Liver (tissue), 8 donors: ENCODE measurements at regions not wholly inside any gene's neighbourhood (a gene's known extent, or its start where the extent isn't known, plus 50 kb on each side); places are given as distances from the start of the nearest gene placed in this dataset.

ENCODE experiments used
- DNase-seq: peaks from one replicate; pipeline ENCODE4 v3.0.0-alpha.2; 2017; ENCODE audit warnings: low spot score
- H3K27ac ChIP-seq, 2 donors: one replicate each; pipeline ENCODE4 v1.7.0; 2013; ENCODE audit warnings: inconsistent platforms in 2 of 2, low read length in 2 of 2, control low read depth in 1 of 2, low read depth in 1 of 2, mild to moderate bottlenecking in 1 of 2
- H3K27me3 ChIP-seq, 4 donors: one replicate each; pipeline versions ENCODE4 v1.6.1 to v1.7.0; 2013; ENCODE audit warnings: low read length in 3 of 4, inconsistent platforms in 1 of 4, mild to moderate bottlenecking in 1 of 4, moderate library complexity in 1 of 4; ENCODE audit not compliant: control insufficient read depth in 4 of 4, insufficient read depth in 4 of 4
- H3K36me3 ChIP-seq, 4 donors: one replicate each; pipeline versions ENCODE4 v1.6.1 to v1.7.0; 2013; ENCODE audit warnings: low read length in 3 of 4, mild to moderate bottlenecking in 3 of 4, low read depth in 1 of 4, moderate library complexity in 1 of 4; ENCODE audit not compliant: control insufficient read depth in 4 of 4, insufficient read depth in 3 of 4
- H3K4me1 ChIP-seq, 4 donors: one replicate each; pipeline versions ENCODE4 v1.6.1 to v1.7.0; 2013; ENCODE audit warnings: low read length in 3 of 4, mild to moderate bottlenecking in 3 of 4, moderate library complexity in 1 of 4; ENCODE audit not compliant: control insufficient read depth in 4 of 4, insufficient read depth in 4 of 4
- H3K4me3 ChIP-seq, 3 donors: one replicate each; pipeline versions ENCODE4 v1.6.1 to v1.7.0; 2013; ENCODE audit warnings: low read length in 3 of 3, control low read depth in 1 of 3, low read depth in 1 of 3, mild to moderate bottlenecking in 1 of 3
- H3K9ac ChIP-seq, 2 donors: one replicate each; pipeline ENCODE4 v1.7.0; 2013; ENCODE audit warnings: low read length in 2 of 2, mild to moderate bottlenecking in 2 of 2, moderate library complexity in 2 of 2, control low read depth in 1 of 2, low read depth in 1 of 2
- H3K9me3 ChIP-seq, 4 donors: one replicate each; pipeline versions ENCODE4 v1.6.1 to v1.7.0; 2013; ENCODE audit warnings: low read length in 3 of 4; ENCODE audit not compliant: control insufficient read depth in 4 of 4
- ATF3 ChIP-seq: IDR thresholded peaks from 2 replicates; pipeline ENCODE4 v1.6.1; 2016; ENCODE audit warnings: antibody characterized with exemption
- CTCF ChIP-seq: fragments of 150-350 bp; IDR thresholded peaks from 2 replicates; pipeline ENCODE4 v1.5.1; 2017; ENCODE audit warnings: improper control_type of control experiment, low read depth, low read length; ENCODE audit not compliant: missing input control
- EGR1 ChIP-seq, 2 donors: IDR thresholded peaks; 2 replicates each; pipeline ENCODE4 v1.6.1; 2016 to 2018; ENCODE audit warnings: antibody characterized with exemption in 2 of 2, low read depth in 2 of 2
- FOXA1 ChIP-seq: IDR thresholded peaks from 2 replicates; pipeline ENCODE4 v1.6.1; 2016; ENCODE audit warnings: antibody characterized with exemption
- FOXA2 ChIP-seq: IDR thresholded peaks from 2 replicates; pipeline ENCODE4 v1.6.1; 2016; ENCODE audit warnings: antibody characterized with exemption
- GABPA ChIP-seq, 2 donors: IDR thresholded peaks in 1 of 2; conservative IDR thresholded peaks in 1 of 2; 2 replicates each; pipeline ENCODE4 v1.6.1; 2016; ENCODE audit warnings: antibody characterized with exemption in 2 of 2, mild to moderate bottlenecking in 1 of 2, moderate library complexity in 1 of 2
- HNF4A ChIP-seq, 2 donors: conservative IDR thresholded peaks; 2 replicates each; pipeline ENCODE4 v1.6.1; 2016; ENCODE audit warnings: antibody characterized with exemption in 2 of 2, mild to moderate bottlenecking in 2 of 2
- HNF4G ChIP-seq: IDR thresholded peaks from 2 replicates; pipeline ENCODE4 v1.6.1; 2016; ENCODE audit warnings: antibody characterized with exemption
- JUND ChIP-seq, 2 donors: IDR thresholded peaks; 2 replicates each; pipeline ENCODE4 v1.6.1; 2016; ENCODE audit warnings: antibody characterized with exemption in 2 of 2
- MAX ChIP-seq: IDR thresholded peaks from 2 replicates; pipeline ENCODE4 v1.6.1; 2016; ENCODE audit warnings: antibody characterized with exemption
- NR2F2 ChIP-seq: IDR thresholded peaks from 2 replicates; pipeline ENCODE4 v1.6.1; 2016; ENCODE audit warnings: antibody characterized with exemption
- RAD21 ChIP-seq, 2 donors: IDR thresholded peaks; 2 replicates each; pipeline ENCODE4 v1.6.1; 2016; ENCODE audit warnings: antibody characterized with exemption in 2 of 2, mild to moderate bottlenecking in 2 of 2
- RXRA ChIP-seq, 2 donors: IDR thresholded peaks; 2 replicates each; pipeline ENCODE4 v1.6.1; 2017 to 2018; ENCODE audit warnings: antibody characterized with exemption in 2 of 2, mild to moderate bottlenecking in 1 of 2
- SP1 ChIP-seq: IDR thresholded peaks from 2 replicates; pipeline ENCODE4 v1.6.1; 2018; ENCODE audit warnings: antibody characterized with exemption, mild to moderate bottlenecking
- TAF1 ChIP-seq: conservative IDR thresholded peaks from 2 replicates; pipeline ENCODE4 v1.6.1; 2016; ENCODE audit warnings: antibody characterized with exemption, mild to moderate bottlenecking
- YY1 ChIP-seq: IDR thresholded peaks from 2 replicates; pipeline ENCODE4 v1.6.1; 2016; ENCODE audit warnings: antibody characterized with exemption, mild to moderate bottlenecking
- WGBS: extraction: QIAGEN DNeasy Blood & Tissue Kit; methylation state at CpG from one replicate; pipeline ENCODE4 v1.1.7; 2013; 5-methylcytosine and 5-hydroxymethylcytosine counted together
- TF ChIP-seq, protein P1 (sequence below): IDR thresholded peaks from 2 replicates; pipeline ENCODE4 v1.6.1; 2016; ENCODE audit warnings: antibody characterized with exemption
- TF ChIP-seq, protein P2 (sequence below): IDR thresholded peaks from 2 replicates; pipeline ENCODE4 v1.6.1; 2016; ENCODE audit warnings: antibody characterized with exemption, mild to moderate bottlenecking
- donor health status: healthy.
- donor health status: healthy.
- donor health status: healthy.
- donor health status: healthy.
- donor health status: healthy.

DNA sequence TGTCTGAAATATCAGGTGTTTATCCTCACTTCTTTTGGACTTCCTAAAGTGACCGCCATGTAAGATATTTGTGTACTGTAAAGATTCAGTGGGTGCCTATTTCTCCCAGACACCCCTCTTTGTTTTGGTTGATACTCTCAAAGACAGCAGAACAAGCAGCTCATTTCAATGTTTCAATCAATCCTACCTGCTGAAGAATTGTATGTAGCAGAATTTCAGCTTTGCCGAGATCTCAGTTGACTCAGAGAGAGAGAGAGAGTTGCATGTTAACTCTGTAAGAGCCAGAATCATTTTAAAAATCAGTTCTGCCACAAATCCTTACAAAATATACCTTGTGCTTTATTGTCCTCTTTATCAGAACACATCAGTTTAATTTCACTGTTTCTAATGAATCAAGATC, 987.3 kb downstream of the ADGRL2 start:
- peaks cover 3 to 14% (median 6%) of the 10 kb centered on the region in 4 donors for H3K9me3 ChIP-seq
- TF ChIP-seq YY1 = no peak
- TF ChIP-seq NR2F2 = no peak
- TF ChIP-seq JUND (IDR thresholded peaks at IDR 0.05) = no peak
- TF ChIP-seq HNF4G = no peak
- no peak for TF ChIP-seq CTCF
- no peak for TF ChIP-seq ATF3
- TF ChIP-seq MAX = no peak
- no peak for TF ChIP-seq GABPA (IDR thresholded peaks at IDR 0.05 in 1 of 2, conservative IDR thresholded peaks at IDR 0.05 in 1 of 2)
- TF ChIP-seq HNF4A (conservative IDR thresholded peaks at IDR 0.05) = no peak
- no peak for TF ChIP-seq SP1
- TF ChIP-seq, protein P1, sequence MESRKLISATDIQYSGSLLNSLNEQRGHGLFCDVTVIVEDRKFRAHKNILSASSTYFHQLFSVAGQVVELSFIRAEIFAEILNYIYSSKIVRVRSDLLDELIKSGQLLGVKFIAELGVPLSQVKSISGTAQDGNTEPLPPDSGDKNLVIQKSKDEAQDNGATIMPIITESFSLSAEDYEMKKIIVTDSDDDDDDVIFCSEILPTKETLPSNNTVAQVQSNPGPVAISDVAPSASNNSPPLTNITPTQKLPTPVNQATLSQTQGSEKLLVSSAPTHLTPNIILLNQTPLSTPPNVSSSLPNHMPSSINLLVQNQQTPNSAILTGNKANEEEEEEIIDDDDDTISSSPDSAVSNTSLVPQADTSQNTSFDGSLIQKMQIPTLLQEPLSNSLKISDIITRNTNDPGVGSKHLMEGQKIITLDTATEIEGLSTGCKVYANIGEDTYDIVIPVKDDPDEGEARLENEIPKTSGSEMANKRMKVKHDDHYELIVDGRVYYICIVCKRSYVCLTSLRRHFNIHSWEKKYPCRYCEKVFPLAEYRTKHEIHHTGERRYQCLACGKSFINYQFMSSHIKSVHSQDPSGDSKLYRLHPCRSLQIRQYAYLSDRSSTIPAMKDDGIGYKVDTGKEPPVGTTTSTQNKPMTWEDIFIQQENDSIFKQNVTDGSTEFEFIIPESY = no peak
- no peak for TF ChIP-seq RAD21 (IDR thresholded peaks at IDR 0.05)
- TF ChIP-seq, protein P2, sequence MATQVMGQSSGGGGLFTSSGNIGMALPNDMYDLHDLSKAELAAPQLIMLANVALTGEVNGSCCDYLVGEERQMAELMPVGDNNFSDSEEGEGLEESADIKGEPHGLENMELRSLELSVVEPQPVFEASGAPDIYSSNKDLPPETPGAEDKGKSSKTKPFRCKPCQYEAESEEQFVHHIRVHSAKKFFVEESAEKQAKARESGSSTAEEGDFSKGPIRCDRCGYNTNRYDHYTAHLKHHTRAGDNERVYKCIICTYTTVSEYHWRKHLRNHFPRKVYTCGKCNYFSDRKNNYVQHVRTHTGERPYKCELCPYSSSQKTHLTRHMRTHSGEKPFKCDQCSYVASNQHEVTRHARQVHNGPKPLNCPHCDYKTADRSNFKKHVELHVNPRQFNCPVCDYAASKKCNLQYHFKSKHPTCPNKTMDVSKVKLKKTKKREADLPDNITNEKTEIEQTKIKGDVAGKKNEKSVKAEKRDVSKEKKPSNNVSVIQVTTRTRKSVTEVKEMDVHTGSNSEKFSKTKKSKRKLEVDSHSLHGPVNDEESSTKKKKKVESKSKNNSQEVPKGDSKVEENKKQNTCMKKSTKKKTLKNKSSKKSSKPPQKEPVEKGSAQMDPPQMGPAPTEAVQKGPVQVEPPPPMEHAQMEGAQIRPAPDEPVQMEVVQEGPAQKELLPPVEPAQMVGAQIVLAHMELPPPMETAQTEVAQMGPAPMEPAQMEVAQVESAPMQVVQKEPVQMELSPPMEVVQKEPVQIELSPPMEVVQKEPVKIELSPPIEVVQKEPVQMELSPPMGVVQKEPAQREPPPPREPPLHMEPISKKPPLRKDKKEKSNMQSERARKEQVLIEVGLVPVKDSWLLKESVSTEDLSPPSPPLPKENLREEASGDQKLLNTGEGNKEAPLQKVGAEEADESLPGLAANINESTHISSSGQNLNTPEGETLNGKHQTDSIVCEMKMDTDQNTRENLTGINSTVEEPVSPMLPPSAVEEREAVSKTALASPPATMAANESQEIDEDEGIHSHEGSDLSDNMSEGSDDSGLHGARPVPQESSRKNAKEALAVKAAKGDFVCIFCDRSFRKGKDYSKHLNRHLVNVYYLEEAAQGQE = no peak
- TF ChIP-seq FOXA1 = no peak
- TF ChIP-seq TAF1 = no peak
- no peaks in the 10 kb centered on the region for H3K36me3 ChIP-seq
- H3K27me3 ChIP-seq = no peaks in the 10 kb centered on the region
- no peak for DNase-seq
- H3K4me1 ChIP-seq = peaks cover 0 to 3% (median 0%) of the 10 kb centered on the region in 4 donors
- no peak overlapping the region for H3K9ac ChIP-seq
- no peak overlapping the region for H3K4me3 ChIP-seq
- no peak overlapping the region for H3K27ac ChIP-seq
- 55% methylated on average over 2 of the region's 2 CpGs for WGBS

- no peak overlapping the region for H3K9ac ChIP-seq
- H3K9me3 ChIP-seq = peaks cover 3 to 13% (median 6%) of the 10 kb centered on the region in 4 donors
- H3K36me3 ChIP-seq = no peaks in the 10 kb centered on the region
- H3K4me3 ChIP-seq = no peak overlapping the region
- WGBS = 76% methylated on average over 1 of the region's 1 CpG
- H3K27ac ChIP-seq = no peak overlapping the region
- H3K4me1 ChIP-seq = peaks cover 0 to 3% (median 0%) of the 10 kb centered on the region in 4 donors
- H3K27me3 ChIP-seq = no peaks in the 10 kb centered on the region
- TF ChIP-seq NR2F2 = no peak
- no peak for TF ChIP-seq FOXA2
- TF ChIP-seq, protein P1 = no peak
- TF ChIP-seq EGR1 (IDR thresholded peaks at IDR 0.05; ENCODE audit: low read depth in 2 of 2) = no peak
- no peak for TF ChIP-seq HNF4G
- TF ChIP-seq MAX = no peak
- no peak for TF ChIP-seq TAF1
- no peak for TF ChIP-seq HNF4A (conservative IDR thresholded peaks at IDR 0.05)
- TF ChIP-seq RAD21 (IDR thresholded peaks at IDR 0.05) = no peak
- no peak for TF ChIP-seq RXRA (IDR thresholded peaks at IDR 0.05)
- TF ChIP-seq YY1 = no peak
- TF ChIP-seq FOXA1 = no peak
- TF ChIP-seq GABPA (IDR thresholded peaks at IDR 0.05 in 1 of 2, conservative IDR thresholded peaks at IDR 0.05 in 1 of 2) = no peak
- no peak for DNase-seq
These were observed 986.1 kb downstream of the ADGRL2 start for GRCh38 chr1:82786883-82787282.
